NCI-H2196 (cell line): ENCODE measurements at regions not wholly inside any gene's neighbourhood (a gene's known extent, or its start where the extent isn't known, plus 50 kb on each side); places are given as distances from the start of the nearest gene placed in this dataset.

Experiments used
- DNase-seq: peaks from one replicate; lab custom pipeline; 2025; ENCODE audit not compliant: unreplicated experiment; lab: John Stamatoyannopoulos, UW

DNA sequence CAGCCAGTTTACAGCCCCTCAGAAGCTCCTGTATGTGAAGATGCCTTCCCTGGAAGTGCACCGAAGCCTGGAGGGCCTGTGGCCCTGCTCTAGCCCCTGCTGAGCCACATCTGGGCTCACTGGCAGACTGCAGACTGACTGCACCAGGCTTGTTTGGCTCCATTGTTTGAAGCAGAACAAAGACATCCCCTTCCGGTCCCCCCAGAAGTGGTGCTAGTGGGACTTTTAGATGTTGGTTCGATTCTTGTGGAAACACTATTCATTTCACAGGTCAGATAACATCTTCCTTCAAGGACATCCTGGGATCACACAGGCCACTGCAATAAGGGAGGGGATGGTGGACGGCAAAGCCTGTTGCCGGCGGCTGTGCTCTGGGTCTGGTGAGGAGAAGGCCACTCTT is 57.8 kb upstream of the CBLN2 start:
- no peak for DNase-seq

GRCh38 chr18:72601481-72601880 is 57.3 kb upstream of the CBLN2 start:
- no peak for DNase-seq
